H9 (cell line): ENCODE measurements at regions not wholly inside any gene's neighbourhood (a gene's known extent, or its start where the extent isn't known, plus 50 kb on each side); places are given as distances from the start of the nearest gene placed in this dataset.

ENCODE experiments used
- DNase-seq: peaks from one replicate; pipeline ENCODE4 v3.0.0-alpha.2; 2017
- H2AFZ ChIP-seq: one replicate; pipeline ENCODE4 v1.6.1; 2013; ENCODE audit warnings: mild to moderate bottlenecking, low read length, control low read depth, moderate library complexity
- H2AK5ac ChIP-seq: 2 replicates; pipeline ENCODE4 v1.6.1; 2013; ENCODE audit warnings: low read length, control low read depth, mixed read lengths; ENCODE audit not compliant: insufficient read length
- H2BK120ac ChIP-seq: one replicate; pipeline ENCODE4 v1.6.1; 2013; ENCODE audit warnings: low read depth, mild to moderate bottlenecking, low read length, control low read depth, inconsistent platforms; ENCODE audit not compliant: poor library complexity, severe bottlenecking
- H2BK12ac ChIP-seq: 2 replicates; pipeline ENCODE4 v1.6.1; 2013; ENCODE audit warnings: low read length, control low read depth, mixed read lengths, low read depth; ENCODE audit not compliant: insufficient read length
- H2BK15ac ChIP-seq: 2 replicates; pipeline ENCODE4 v1.6.1; 2013; ENCODE audit warnings: low read depth, low read length, control low read depth
- H2BK20ac ChIP-seq: one replicate; pipeline ENCODE4 v1.6.1; 2013; ENCODE audit warnings: low read depth, mild to moderate bottlenecking, low read length, control low read depth, inconsistent platforms; ENCODE audit not compliant: poor library complexity, severe bottlenecking
- H2BK5ac ChIP-seq: 2 replicates; pipeline ENCODE4 v1.6.1; 2013; ENCODE audit warnings: low read length, control low read depth, mixed read lengths; ENCODE audit not compliant: insufficient read length
- H3K14ac ChIP-seq: 2 replicates; pipeline ENCODE4 v1.6.1; 2013; ENCODE audit warnings: low read length, control low read depth; ENCODE audit not compliant: insufficient read depth
- H3K18ac ChIP-seq: 2 replicates; pipeline ENCODE4 v1.6.1; 2013; ENCODE audit warnings: low read depth, mild to moderate bottlenecking, mixed read lengths, low read length, control low read depth; ENCODE audit not compliant: insufficient read length
- H3K23ac ChIP-seq: 2 replicates; pipeline ENCODE4 v1.6.1; 2013; ENCODE audit warnings: low read length, control low read depth, mixed read lengths, low read depth; ENCODE audit not compliant: insufficient read length
- H3K23me2 ChIP-seq: 2 replicates; pipeline ENCODE4 v1.6.1; 2013; ENCODE audit warnings: low read depth, mild to moderate bottlenecking, mixed read lengths, low read length, control low read depth; ENCODE audit not compliant: insufficient read length, poor library complexity, severe bottlenecking
- H3K27ac ChIP-seq: 2 replicates; pipeline ENCODE4 v1.5.1; 2013; ENCODE audit warnings: low read length, control low read depth, mixed read lengths, low read depth; ENCODE audit not compliant: insufficient read length
- H3K27me3 ChIP-seq: 2 replicates; pipeline ENCODE4 v1.6.1; 2013; ENCODE audit warnings: low read length, control low read depth, inconsistent platforms; ENCODE audit not compliant: insufficient read depth
- H3K4ac ChIP-seq: 2 replicates; pipeline ENCODE4 v1.6.1; 2013; ENCODE audit warnings: low read depth, mild to moderate bottlenecking, control low read depth, inconsistent platforms, low read length, moderate library complexity
- H3K4me1 ChIP-seq: 2 replicates; pipeline ENCODE4 v1.6.1; 2013; ENCODE audit warnings: low read length, control low read depth, inconsistent platforms; ENCODE audit not compliant: insufficient read depth
- H3K4me2 ChIP-seq: 2 replicates; pipeline ENCODE4 v1.6.1; 2013; ENCODE audit warnings: low read length, control low read depth, mixed read lengths; ENCODE audit not compliant: insufficient read length, insufficient read depth
- H3K56ac ChIP-seq: 2 replicates; pipeline ENCODE4 v1.6.1; 2013; ENCODE audit warnings: low read depth, mild to moderate bottlenecking, mixed read lengths, low read length, control low read depth; ENCODE audit not compliant: insufficient read length
- H3K79me1 ChIP-seq: 2 replicates; pipeline ENCODE4 v1.6.1; 2013; ENCODE audit warnings: low read depth, mild to moderate bottlenecking, moderate library complexity, low read length, control low read depth, inconsistent platforms; ENCODE audit not compliant: insufficient read depth, poor library complexity, severe bottlenecking
- H3K79me2 ChIP-seq: 2 replicates; pipeline ENCODE4 v1.6.1; 2013; ENCODE audit warnings: low read length, control low read depth, inconsistent platforms; ENCODE audit not compliant: insufficient read depth
- H3K9ac ChIP-seq: 2 replicates; pipeline ENCODE4 v1.6.1; 2013; ENCODE audit warnings: low read length, control low read depth, mixed read lengths; ENCODE audit not compliant: insufficient read length; ENCODE audit errors: extremely low read depth
- H3K9me3 ChIP-seq: one replicate; pipeline ENCODE4 v1.6.1; 2013; ENCODE audit warnings: low read depth, low read length, inconsistent platforms; ENCODE audit not compliant: control insufficient read depth
- H3T11ph ChIP-seq: one replicate; pipeline ENCODE4 v1.6.1; 2013; ENCODE audit warnings: mild to moderate bottlenecking, low read length, control low read depth, inconsistent platforms
- H4K20me1 ChIP-seq: one replicate; pipeline ENCODE4 v1.6.1; 2013; ENCODE audit not compliant: control insufficient read depth, insufficient read length, insufficient read depth
- H4K5ac ChIP-seq: 2 replicates; pipeline ENCODE4 v1.6.1; 2013; ENCODE audit warnings: low read depth, mild to moderate bottlenecking, mixed read lengths, low read length, control low read depth; ENCODE audit not compliant: insufficient read length
- H4K8ac ChIP-seq: replicated peaks from 2 replicates; pipeline ENCODE4 v1.6.1; 2013; ENCODE audit warnings: low read length, control low read depth, mixed read lengths, low read depth; ENCODE audit not compliant: insufficient read length
- H4K91ac ChIP-seq: 2 replicates; pipeline ENCODE4 v1.6.1; 2013; ENCODE audit warnings: low read depth, mild to moderate bottlenecking, moderate library complexity, mixed read lengths, low read length, control low read depth; ENCODE audit not compliant: insufficient read length
- H3K27ac Mint-ChIP-seq, 3 experiments: 2 replicates in 2 of 3; 3 replicates in 1 of 3; pipeline ENCODE4 v1.8.0; 2020 to 2021; ENCODE audit warnings: mixed read lengths in 3 of 3, mild to moderate bottlenecking in 1 of 3, moderate library complexity in 1 of 3
- H3K27me3 Mint-ChIP-seq: 2 replicates; pipeline ENCODE4 v1.8.0; 2021; ENCODE audit warnings: low read depth, mild to moderate bottlenecking, moderate library complexity, mixed read lengths
- H3K36me3 Mint-ChIP-seq, 3 experiments: 2 replicates in 2 of 3; 3 replicates in 1 of 3; pipeline ENCODE4 v1.8.0; 2020 to 2021; ENCODE audit warnings: low read depth in 3 of 3, mixed read lengths in 3 of 3; ENCODE audit not compliant: insufficient read depth in 1 of 3
- H3K4me1 Mint-ChIP-seq, 2 experiments: 2 replicates each; pipeline ENCODE4 v1.8.0; 2020; ENCODE audit warnings: mixed read lengths in 2 of 2
- H3K4me3 Mint-ChIP-seq, 2 experiments: 2 replicates in 1 of 2; 3 replicates in 1 of 2; pipeline ENCODE4 v1.8.0; 2020 to 2021; ENCODE audit warnings: mild to moderate bottlenecking in 2 of 2, mixed read lengths in 2 of 2, moderate library complexity in 1 of 2
- H3K9me3 Mint-ChIP-seq, 2 experiments: 2 replicates in 1 of 2; 3 replicates in 1 of 2; pipeline ENCODE4 v1.8.0; 2020; ENCODE audit warnings: mild to moderate bottlenecking in 2 of 2, mixed read lengths in 2 of 2, moderate library complexity in 1 of 2
- WGBS: extraction: QIAGEN DNeasy Blood & Tissue Kit; methylation state at CpG from one replicate; pipeline ENCODE4 v1.1.7; 2013; ENCODE audit warnings: missing lambda C conversion rate, low lambda C conversion rate, mixed read lengths; ENCODE audit not compliant: insufficient read length; ENCODE audit errors: extremely low coverage; 5-methylcytosine and 5-hydroxymethylcytosine counted together
- TF ChIP-seq, protein P1 (sequence below): fragments of 200-600 bp; sonication (generic); conservative IDR thresholded peaks from 3 replicates; pipeline ENCODE4 v1.8.0; 2021; ENCODE audit warnings: antibody characterized with exemption, mild to moderate bottlenecking

DNA sequence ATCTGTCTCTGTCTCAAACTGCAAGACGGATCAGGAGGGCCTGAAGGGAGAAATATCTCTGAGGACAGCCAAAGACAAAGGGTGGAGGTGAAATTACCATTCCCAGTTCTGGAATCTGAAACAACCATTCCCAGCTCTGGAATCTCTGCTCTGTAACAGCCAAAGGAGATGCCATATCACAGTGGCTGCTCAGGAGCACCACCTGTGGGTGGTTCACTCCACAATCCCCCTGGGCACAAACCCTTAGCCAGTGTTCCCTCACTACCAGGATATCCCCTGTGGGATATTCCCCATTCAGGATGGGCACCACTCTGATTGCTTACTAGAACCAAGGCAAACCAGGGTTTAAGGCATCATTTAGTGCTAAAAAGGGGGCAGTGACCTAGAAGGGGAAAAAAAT lies 199.0 kb downstream of the HTR7 start:
- peak; percentile 34 for DNase-seq
- peaks cover 0 to 24% (median 0%) of the 10 kb centered on the region in 3 experiments; a peak in 3 of 7 replicates for H3K36me3 Mint-ChIP-seq
- WGBS: no CpG with 5 or more reads among the region's 1 CpG

More for the DNA sequence above, 199.0 kb downstream of the HTR7 start:
- H2BK15ac ChIP-seq: no peak overlapping the region
- no peak overlapping the region for H4K91ac ChIP-seq
- no peak overlapping the region for H2BK12ac ChIP-seq
- H3K4me1 Mint-ChIP-seq: 0 out of 4 replicates have a peak, but pooled peaks cover 0 to under 1% of the 10 kb centered on the region in 2 experiments
- no peaks in the 10 kb centered on the region for H3K27me3 ChIP-seq
- H4K8ac ChIP-seq: no peak overlapping the region
- TF ChIP-seq, protein P1, sequence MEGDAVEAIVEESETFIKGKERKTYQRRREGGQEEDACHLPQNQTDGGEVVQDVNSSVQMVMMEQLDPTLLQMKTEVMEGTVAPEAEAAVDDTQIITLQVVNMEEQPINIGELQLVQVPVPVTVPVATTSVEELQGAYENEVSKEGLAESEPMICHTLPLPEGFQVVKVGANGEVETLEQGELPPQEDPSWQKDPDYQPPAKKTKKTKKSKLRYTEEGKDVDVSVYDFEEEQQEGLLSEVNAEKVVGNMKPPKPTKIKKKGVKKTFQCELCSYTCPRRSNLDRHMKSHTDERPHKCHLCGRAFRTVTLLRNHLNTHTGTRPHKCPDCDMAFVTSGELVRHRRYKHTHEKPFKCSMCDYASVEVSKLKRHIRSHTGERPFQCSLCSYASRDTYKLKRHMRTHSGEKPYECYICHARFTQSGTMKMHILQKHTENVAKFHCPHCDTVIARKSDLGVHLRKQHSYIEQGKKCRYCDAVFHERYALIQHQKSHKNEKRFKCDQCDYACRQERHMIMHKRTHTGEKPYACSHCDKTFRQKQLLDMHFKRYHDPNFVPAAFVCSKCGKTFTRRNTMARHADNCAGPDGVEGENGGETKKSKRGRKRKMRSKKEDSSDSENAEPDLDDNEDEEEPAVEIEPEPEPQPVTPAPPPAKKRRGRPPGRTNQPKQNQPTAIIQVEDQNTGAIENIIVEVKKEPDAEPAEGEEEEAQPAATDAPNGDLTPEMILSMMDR: peak; percentile 60
- H3K9ac ChIP-seq: no peak overlapping the region
- no peaks in the 10 kb centered on the region for H3K23me2 ChIP-seq
- H3K9me3 Mint-ChIP-seq: peaks cover 5 to 11% of the 10 kb centered on the region in 2 experiments; a peak in 4 of 5 replicates
- no peaks in the 10 kb centered on the region for H3K4me1 ChIP-seq
- no peaks in the 10 kb centered on the region; the same call in 1 of the 2 replicates for H3K27me3 Mint-ChIP-seq
- H2BK20ac ChIP-seq: no peak overlapping the region
- no peak overlapping the region for H2AK5ac ChIP-seq
- no peak overlapping the region for H3K56ac ChIP-seq
- no peak overlapping the region for H3T11ph ChIP-seq
- H3K18ac ChIP-seq: no peak overlapping the region
- H3K4me2 ChIP-seq: no peak overlapping the region
- H3K27ac ChIP-seq: no peak overlapping the region
- H3K23ac ChIP-seq: no peak overlapping the region
- no peaks in the 10 kb centered on the region for H3K79me2 ChIP-seq
- H3K79me1 ChIP-seq: no peaks in the 10 kb centered on the region
- no peaks in the 10 kb centered on the region for H4K20me1 ChIP-seq
- H3K4me3 Mint-ChIP-seq: no peak overlapping the region
- no peaks in the 10 kb centered on the region for H3K9me3 ChIP-seq
- no peak overlapping the region for H2BK5ac ChIP-seq
- no peak overlapping the region for H2AFZ ChIP-seq
- no peak overlapping the region for H2BK120ac ChIP-seq
- H3K4ac ChIP-seq: no peak overlapping the region
- H3K14ac ChIP-seq: no peak overlapping the region
- H4K5ac ChIP-seq: no peak overlapping the region
- H3K27ac Mint-ChIP-seq: no peak overlapping the region; a peak in 1 of 7 replicates
